ENCODE measurements at regions not wholly inside any gene's neighbourhood (a gene's known extent, or its start where the extent isn't known, plus 50 kb on each side); places are given as distances from the start of the nearest gene placed in this dataset.

- Histone ChIP-seq H3K9me3 (no peaks in the 10 kb centered on the region), H3K4me1 (ENCODE audit: low read depth) (no peaks in the 10 kb centered on the region), H3K4me3 (no peak overlapping the region), H3K36me3 (ENCODE audit: low read depth) (no peaks in the 10 kb centered on the region)
- intact Hi-C loops (cut with DNase I, micrococcal nuclease) = no loop called here
- DNase-seq (no peak), ATAC-seq (no peak)
- TF ChIP-seq CTCF (IDR thresholded peaks at IDR 0.05) = no peak
Measured at GRCh38 chr21:18759751-18760161, 356.2 kb upstream of the TMPRSS15 start.

GRCh38 chr21:18760247-18760646 is 356.7 kb upstream of the TMPRSS15 start:
- DNase-seq (no peak), ATAC-seq (no peak)
- Histone ChIP-seq H3K9me3 (no peaks in the 10 kb centered on the region), H3K4me1 (ENCODE audit: low read depth) (no peaks in the 10 kb centered on the region), H3K36me3 (ENCODE audit: low read depth) (no peaks in the 10 kb centered on the region), H3K4me3 (no peak overlapping the region)
- intact Hi-C loops (cut with DNase I, micrococcal nuclease) = no loop called here
- TF ChIP-seq CTCF (IDR thresholded peaks at IDR 0.05) = no peak

- no peaks in the 10 kb centered on the region for H3K4me1 ChIP-seq (ENCODE audit: low read depth)
- ATAC-seq = no peak
- no peak for TF ChIP-seq CTCF (IDR thresholded peaks at IDR 0.05)
- no peaks in the 10 kb centered on the region for H3K9me3 ChIP-seq
- intact Hi-C loops (cut with DNase I, micrococcal nuclease) = no loop called here
- no peak for DNase-seq
- H3K4me3 ChIP-seq = no peak overlapping the region
- no peaks in the 10 kb centered on the region for H3K36me3 ChIP-seq (ENCODE audit: low read depth)
Measured at GRCh38 chr21:18764720-18765119, 361.1 kb upstream of the TMPRSS15 start.

- ATAC-seq (no peak), DNase-seq (no peak)
- intact Hi-C loops (cut with DNase I, micrococcal nuclease) = no loop called here
- H3K9me3 ChIP-seq = no peaks in the 10 kb centered on the region
- H3K4me1 ChIP-seq (ENCODE audit: low read depth) = no peaks in the 10 kb centered on the region
- TF ChIP-seq CTCF (IDR thresholded peaks at IDR 0.05) = no peak
- H3K4me3 ChIP-seq = no peak overlapping the region
- H3K36me3 ChIP-seq (ENCODE audit: low read depth) = no peaks in the 10 kb centered on the region
Measured at GRCh38 chr21:18769599-18769998, 366.0 kb upstream of the TMPRSS15 start.

- Histone ChIP-seq H3K4me3 (no peak overlapping the region), H3K36me3 (ENCODE audit: low read depth) (no peaks in the 10 kb centered on the region), H3K4me1 (ENCODE audit: low read depth) (no peaks in the 10 kb centered on the region), H3K9me3 (no peaks in the 10 kb centered on the region)
- intact Hi-C loops (cut with DNase I, micrococcal nuclease) = no loop called here
- no peak for TF ChIP-seq CTCF (IDR thresholded peaks at IDR 0.05)
- ATAC-seq (no peak), DNase-seq (no peak)
Measured at GRCh38 chr21:18771845-18772380, 368.3 kb upstream of the TMPRSS15 start.

GRCh38 chr21:18772404-18772803 is 368.8 kb upstream of the TMPRSS15 start:
- intact Hi-C loops (cut with DNase I, micrococcal nuclease) = no loop called here
- H3K4me3 ChIP-seq = no peak overlapping the region
- H3K4me1 ChIP-seq (ENCODE audit: low read depth) = no peaks in the 10 kb centered on the region
- ATAC-seq (no peak), DNase-seq (no peak)
- H3K9me3 ChIP-seq = no peaks in the 10 kb centered on the region
- H3K36me3 ChIP-seq (ENCODE audit: low read depth) = no peaks in the 10 kb centered on the region
- TF ChIP-seq CTCF (IDR thresholded peaks at IDR 0.05) = no peak
